CD4-positive, alpha-beta T cell treated with Interleukin-6 at 100 ng/mL for 8 hours (primary cell): ENCODE measurements at regions not wholly inside any gene's neighbourhood (a gene's known extent, or its start where the extent isn't known, plus 50 kb on each side); places are given as distances from the start of the nearest gene placed in this dataset.
"Not testable (repeated sequence)": the region's sequence is repeated elsewhere in the genome, so short reads cannot be mapped to it uniquely, and the experiment has no call there.

Source experiments
- DNase-seq: peaks from one replicate; pipeline ENCODE4 v3.0.0-alpha.2; 2020; ENCODE audit warnings: mixed read lengths, low spot score

DNA sequence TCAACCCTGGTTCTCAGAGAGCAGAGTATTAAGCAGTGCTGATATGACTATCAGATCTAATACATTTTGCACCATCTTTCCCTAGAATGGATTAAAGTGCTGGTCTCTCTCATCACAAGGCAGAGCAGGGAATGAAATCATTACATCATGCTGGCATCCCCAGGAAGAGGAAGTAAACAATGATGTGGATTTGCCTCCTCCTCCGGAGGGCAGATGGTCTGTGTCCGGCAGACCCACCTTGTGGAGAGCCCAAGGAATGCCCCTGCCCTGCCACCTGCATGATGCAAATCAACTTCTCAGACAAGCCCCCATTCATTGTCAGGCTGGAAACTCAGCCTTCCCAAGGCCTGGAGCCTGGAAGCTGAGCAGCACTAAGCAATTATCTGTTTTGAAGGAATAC lies 1149.1 kb downstream of the VRK1 start:
- DNase-seq = no peak

GRCh38 chr14:97946641-97947040 lies 1149.5 kb downstream of the VRK1 start:
- no peak for DNase-seq

DNA sequence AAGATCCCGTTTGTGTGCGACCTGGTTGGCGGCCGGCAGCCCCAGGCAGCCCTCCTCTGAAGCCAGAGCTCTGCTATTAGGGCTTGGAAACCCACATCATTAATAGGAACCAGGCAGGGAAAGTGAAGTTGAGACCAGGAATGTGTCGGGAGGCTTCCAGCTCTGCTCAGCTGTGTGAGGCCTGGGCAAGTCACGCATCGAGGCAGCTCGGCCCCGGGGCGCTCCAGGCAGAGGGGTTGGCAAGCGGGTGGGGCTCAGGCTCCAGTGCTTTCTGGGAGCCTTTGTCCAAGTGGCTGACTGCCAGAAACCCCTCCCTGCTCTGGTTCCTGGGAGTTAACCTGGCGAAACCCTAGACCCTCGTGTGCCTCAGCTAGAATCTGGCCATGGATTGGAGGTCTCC lies 1151.7 kb downstream of the VRK1 start:
- no peak for DNase-seq

- DNase-seq = no peak
These were observed 1159.6 kb downstream of the VRK1 start for GRCh38 chr14:97956581-97957340.

GRCh38 chr14:97959251-97959650 lies 1162.1 kb downstream of the VRK1 start:
- DNase-seq = no peak

GRCh38 chr14:97960436-97960835 lies 1163.3 kb downstream of the VRK1 start:
- DNase-seq = no peak

DNA sequence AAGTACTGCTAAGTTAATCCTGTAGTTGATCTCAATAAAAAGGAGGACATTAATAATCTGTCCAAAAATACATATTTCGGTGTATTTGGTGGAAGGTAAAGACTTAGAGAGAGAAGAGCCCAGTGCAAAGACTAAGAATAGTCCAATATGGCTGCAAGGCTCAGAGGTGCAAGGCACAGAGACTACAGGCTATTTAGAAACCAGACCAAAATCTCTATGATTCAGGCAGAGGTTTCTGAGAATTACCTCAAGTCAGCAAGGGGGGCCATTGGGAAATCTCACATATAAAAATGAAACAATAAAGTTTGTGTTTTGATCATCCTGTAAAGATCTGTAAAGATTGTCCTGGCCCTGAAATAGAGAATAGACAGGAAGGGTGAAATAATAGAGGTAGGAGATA lies 1173.0 kb downstream of the VRK1 start:
- no peak for DNase-seq

DNA sequence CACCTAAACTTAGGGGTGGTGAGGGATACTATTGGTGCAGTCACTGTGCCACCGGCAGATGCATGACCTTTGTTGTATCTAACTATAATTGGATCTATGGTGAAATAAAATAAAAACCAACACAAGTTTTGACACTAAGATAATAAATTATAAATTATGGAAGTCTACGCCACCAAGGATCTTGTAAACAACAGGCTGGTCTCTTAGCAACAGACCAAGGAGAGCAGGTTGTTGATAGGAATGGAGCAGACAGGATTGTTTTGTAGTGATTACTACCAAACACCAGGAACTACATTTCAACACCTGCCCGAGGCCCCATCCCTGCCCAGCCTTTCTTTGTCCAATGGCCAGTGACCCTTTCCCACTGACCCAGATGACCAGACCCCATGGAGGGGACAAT lies 1178.0 kb downstream of the VRK1 start:
- no peak for DNase-seq

- DNase-seq = peak; percentile 48
These were observed 1178.8 kb downstream of the VRK1 start for GRCh38 chr14:97975962-97976361.

- peak; percentile 12 for DNase-seq
These were observed 1179.7 kb downstream of the VRK1 start for GRCh38 chr14:97976861-97977260.

GRCh38 chr14:97977651-97978261 lies 1180.6 kb downstream of the VRK1 start:
- peak; percentile 83 for DNase-seq

DNA sequence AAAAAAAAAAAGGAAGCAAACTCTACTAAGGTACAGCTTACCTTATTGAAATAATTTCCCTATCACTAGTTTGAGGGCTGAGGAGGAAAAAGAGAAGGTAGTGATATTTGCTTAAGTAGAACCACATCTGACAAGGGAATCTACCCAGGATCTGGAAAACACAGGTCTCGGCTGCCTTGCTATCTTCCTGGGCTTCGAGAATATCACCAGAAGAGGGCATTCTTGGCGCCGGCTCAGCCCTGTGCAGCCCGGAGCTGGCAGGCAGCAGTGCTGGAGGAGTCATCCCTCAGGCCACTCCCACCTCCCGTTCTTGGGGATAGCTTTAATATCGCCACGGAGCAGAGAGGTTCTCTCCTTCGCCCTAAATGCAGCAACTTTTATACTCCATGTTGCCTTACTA lies 1181.2 kb downstream of the VRK1 start:
- peak; percentile 83 for DNase-seq

GRCh38 chr14:97993508-97994019 lies 1196.4 kb downstream of the VRK1 start:
- no peak for DNase-seq

DNA sequence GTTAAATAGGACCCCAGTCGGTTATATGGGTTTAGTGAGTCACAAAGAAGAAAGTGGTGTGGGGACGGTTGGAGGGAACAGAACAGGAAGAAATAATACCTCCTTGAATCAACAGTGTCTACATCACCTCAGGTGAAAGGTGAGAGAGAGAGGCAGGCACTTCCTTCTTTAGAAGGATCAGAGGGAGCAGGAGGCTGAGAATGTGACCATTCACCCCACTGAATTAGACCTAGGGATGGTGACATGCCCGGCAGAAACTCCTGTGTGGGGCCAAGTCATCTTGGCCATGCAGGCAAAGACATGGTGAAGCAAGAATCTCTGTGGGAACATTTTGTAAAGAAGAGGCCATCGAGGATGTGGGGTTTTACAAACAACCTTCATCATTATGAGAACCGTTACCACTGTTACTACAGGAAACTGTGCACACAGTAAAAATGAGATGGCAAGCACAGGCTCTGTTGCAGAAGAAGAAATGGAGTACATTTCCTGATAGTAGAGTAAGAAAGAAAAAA lies 1196.9 kb downstream of the VRK1 start:
- DNase-seq = peak; percentile 69

GRCh38 chr14:97995038-97995437 lies 1197.9 kb downstream of the VRK1 start:
- DNase-seq = no peak

GRCh38 chr14:97995531-97995930 lies 1198.3 kb downstream of the VRK1 start:
- DNase-seq = peak; percentile 42

DNA sequence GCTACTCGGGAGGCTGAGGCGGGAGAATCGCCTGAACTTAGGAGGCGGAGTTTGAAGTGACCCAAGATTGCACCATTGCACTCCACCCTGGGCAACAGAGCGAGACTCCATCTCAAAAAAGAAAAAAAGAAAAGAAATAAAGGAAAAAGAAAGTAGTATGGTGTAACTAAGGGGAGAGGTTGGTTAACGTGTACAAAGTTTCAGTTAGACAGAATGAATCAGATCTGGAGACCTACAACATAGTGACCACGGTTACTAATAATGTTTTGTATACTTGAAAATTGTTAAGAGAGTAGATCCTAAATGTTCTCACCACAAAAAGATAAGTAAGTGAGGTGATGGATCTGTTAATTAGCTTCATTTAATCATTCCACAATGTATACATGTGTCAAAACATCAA lies 1208.8 kb downstream of the VRK1 start:
- no peak for DNase-seq

DNA sequence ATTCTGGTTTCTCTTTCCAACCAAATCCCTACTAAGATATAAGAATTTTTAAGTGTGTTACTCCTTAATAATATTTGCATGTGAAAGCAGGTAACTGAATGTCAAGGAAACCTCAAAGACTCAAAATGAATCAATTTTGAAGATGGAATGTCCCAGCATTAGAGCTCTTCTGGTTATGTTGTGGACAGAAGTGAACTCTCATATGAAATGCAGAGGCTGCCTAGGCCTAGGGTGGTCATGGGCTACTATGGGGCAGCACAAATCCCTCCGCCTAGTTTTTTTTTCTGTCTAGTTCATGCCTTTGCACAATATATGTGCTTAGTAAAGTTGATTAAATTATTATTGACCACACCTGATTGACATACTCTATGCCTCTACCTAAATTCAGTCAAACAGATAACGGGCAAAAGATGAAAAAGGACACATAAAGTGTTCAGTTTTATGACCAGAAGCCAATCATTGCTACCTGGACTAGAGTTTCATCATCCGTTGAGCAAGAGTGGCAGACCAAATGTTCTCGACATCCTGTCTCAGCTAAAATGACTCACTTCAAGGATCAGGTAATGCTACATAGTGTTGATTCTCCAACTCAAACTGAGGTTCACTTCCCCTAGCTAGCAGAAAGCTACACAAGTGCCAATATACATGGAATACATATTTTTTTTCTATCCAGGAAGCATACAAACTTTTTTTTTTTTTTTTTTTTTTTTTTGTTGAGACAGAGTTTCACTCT lies 1211.4 kb downstream of the VRK1 start:
- peak; percentile 39 for DNase-seq

DNA sequence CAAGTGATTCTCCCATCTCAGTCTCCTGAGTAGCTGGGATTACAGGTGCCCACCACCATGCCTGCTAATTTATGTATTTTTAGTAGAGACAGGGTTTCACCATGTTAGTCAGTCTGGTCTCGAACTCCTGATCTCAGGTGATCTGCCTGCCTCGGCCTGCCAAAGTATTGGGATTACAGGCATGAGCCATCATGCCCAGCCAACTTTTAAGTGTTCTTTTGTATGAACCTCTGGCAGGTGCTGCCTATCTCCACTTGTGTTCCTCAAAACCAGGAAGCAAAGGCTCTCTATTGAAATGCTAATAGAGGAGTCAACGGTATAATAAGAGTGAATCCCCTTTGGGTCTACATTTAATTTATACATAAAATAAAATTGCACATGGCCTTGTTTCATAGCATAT lies 1212.0 kb downstream of the VRK1 start:
- DNase-seq = not testable (repeated sequence)

GRCh38 chr14:98010784-98011183 lies 1213.6 kb downstream of the VRK1 start:
- DNase-seq = no peak

DNA sequence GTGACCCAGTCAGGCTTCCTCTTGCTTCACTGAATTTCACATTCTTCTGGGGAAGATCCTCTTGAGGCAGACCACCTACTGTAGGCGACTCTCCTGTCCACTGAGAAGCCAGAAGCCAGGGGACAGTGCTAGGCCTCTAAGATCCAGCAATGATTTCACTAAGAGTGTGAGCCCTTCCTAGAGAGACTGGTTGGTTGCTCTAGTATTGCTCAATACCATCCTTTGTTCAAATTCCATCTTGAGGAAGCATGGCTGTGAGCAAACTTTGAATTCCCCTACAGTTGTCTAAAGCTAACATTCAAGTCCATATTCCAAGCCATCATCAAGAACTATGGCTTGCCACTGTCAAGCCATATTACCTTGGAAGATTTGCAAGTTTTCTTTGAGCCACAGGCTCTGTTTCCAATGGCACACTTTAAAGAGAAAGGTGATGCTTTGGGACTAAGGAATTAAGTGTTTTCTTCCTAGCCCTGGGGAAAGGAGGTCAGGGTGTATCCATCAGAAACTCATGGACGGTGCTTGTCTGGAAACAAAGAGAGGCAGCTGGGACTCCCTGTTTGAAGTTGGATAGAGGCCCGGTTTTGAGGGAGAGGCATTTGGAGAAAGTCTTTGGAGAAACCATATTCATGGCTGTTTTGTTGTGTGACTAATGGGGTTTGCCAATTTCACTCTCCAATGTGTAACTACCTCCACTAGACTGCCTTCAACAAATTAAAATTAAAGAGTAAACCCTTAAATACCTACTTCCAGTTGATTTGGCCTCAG lies 1217.9 kb downstream of the VRK1 start:
- DNase-seq = no peak

GRCh38 chr14:98015921-98016320 lies 1218.7 kb downstream of the VRK1 start:
- peak; percentile 12 for DNase-seq
